ENCODE measurements at regions not wholly inside any gene's neighbourhood (a gene's known extent, or its start where the extent isn't known, plus 50 kb on each side); places are given as distances from the start of the nearest gene placed in this dataset.
"Not testable (repeated sequence)": the region's sequence is repeated elsewhere in the genome, so short reads cannot be mapped to it uniquely, and the experiment has no call there.

GRCh38 chr5:18270635-18271338, 636.5 kb downstream of the TAF11L14 start:
- no peak for DNase-seq

- no peak for DNase-seq
These were observed 642.7 kb downstream of the TAF11L14 start for GRCh38 chr5:18276939-18277338.

- DNase-seq = no peak
These were observed 647.8 kb downstream of the TAF11L14 start for GRCh38 chr5:18281947-18282581.

- DNase-seq = no peak
These were observed 651.0 kb downstream of the TAF11L14 start for GRCh38 chr5:18285257-18285656.

- no peak for DNase-seq
These were observed 657.9 kb downstream of the TAF11L14 start for GRCh38 chr5:18292146-18292545.

- not testable (repeated sequence) for DNase-seq
These were observed 661.4 kb downstream of the TAF11L14 start for GRCh38 chr5:18295696-18296095.

- DNase-seq = no peak
These were observed 664.9 kb downstream of the TAF11L14 start for GRCh38 chr5:18299166-18299565.

- DNase-seq = no peak
These were observed 671.1 kb downstream of the TAF11L14 start for GRCh38 chr5:18305288-18305924.

- DNase-seq = no peak
These were observed 677.0 kb downstream of the TAF11L14 start for GRCh38 chr5:18311266-18311665.

- no peak for DNase-seq
These were observed 677.8 kb downstream of the TAF11L14 start for GRCh38 chr5:18312016-18312415.

GRCh38 chr5:18314192-18314778, 680.0 kb downstream of the TAF11L14 start:
- no peak for DNase-seq

- no peak for DNase-seq
These were observed 687.1 kb downstream of the TAF11L14 start for GRCh38 chr5:18321262-18321942.

GRCh38 chr5:18323891-18324290, 689.6 kb downstream of the TAF11L14 start:
- DNase-seq = no peak

- no peak for DNase-seq
These were observed 691.2 kb downstream of the TAF11L14 start for GRCh38 chr5:18325431-18325830.

- DNase-seq = no peak
These were observed 695.1 kb downstream of the TAF11L14 start for GRCh38 chr5:18329328-18329727.

GRCh38 chr5:18333841-18334240, 699.6 kb downstream of the TAF11L14 start:
- no peak for DNase-seq

GRCh38 chr5:18334949-18335348, 700.7 kb downstream of the TAF11L14 start:
- no peak for DNase-seq

GRCh38 chr5:18354828-18355227, 720.6 kb downstream of the TAF11L14 start:
- no peak for DNase-seq

- no peak for DNase-seq
These were observed 723.2 kb downstream of the TAF11L14 start for GRCh38 chr5:18357486-18357885.

- DNase-seq = no peak
These were observed 732.0 kb downstream of the TAF11L14 start for GRCh38 chr5:18366234-18366633.

GRCh38 chr5:18370531-18370930, 736.3 kb downstream of the TAF11L14 start:
- DNase-seq = no peak

- no peak for DNase-seq
These were observed 741.4 kb downstream of the TAF11L14 start for GRCh38 chr5:18375641-18376040.

GRCh38 chr5:18378066-18378465, 743.8 kb downstream of the TAF11L14 start:
- no peak for DNase-seq

Data from activated CD4-positive, alpha-beta T cell treated with anti-CD3 and anti-CD28 coated beads, Interleukin-2, amount 50 U/mL, for 4 hours (primary cell).